ENCODE measurements at regions not wholly inside any gene's neighbourhood (a gene's known extent, or its start where the extent isn't known, plus 50 kb on each side); places are given as distances from the start of the nearest gene placed in this dataset.

GRCh38 chr15:55003965-55004873, 192.5 kb downstream of the RSL24D1 start:
- H3K36me3 Mint-ChIP-seq: no peaks in the 10 kb centered on the region
- H3K27me3 Mint-ChIP-seq: no peaks in the 10 kb centered on the region
- H3K9me3 Mint-ChIP-seq: peaks cover 0 to 6% (median 2%) of the 10 kb centered on the region in 3 donors
- H3K4me1 Mint-ChIP-seq: no peaks in the 10 kb centered on the region
- H3K27ac Mint-ChIP-seq: no peak overlapping the region
- no peak overlapping the region for H3K4me3 Mint-ChIP-seq

GRCh38 chr15:54998661-54999060, 198.1 kb downstream of the RSL24D1 start:
- Mint-ChIP-seq H3K4me3 (no peak overlapping the region), H3K4me1 (no peaks in the 10 kb centered on the region), H3K27me3 (no peaks in the 10 kb centered on the region), H3K9me3 (peaks cover 0 to 16% (median 12%) of the 10 kb centered on the region in 3 donors), H3K27ac (no peak overlapping the region), H3K36me3 (no peaks in the 10 kb centered on the region)

- no peak overlapping the region for H3K27ac Mint-ChIP-seq
- H3K4me1 Mint-ChIP-seq: no peaks in the 10 kb centered on the region
- no peak overlapping the region for H3K4me3 Mint-ChIP-seq
- H3K27me3 Mint-ChIP-seq: no peaks in the 10 kb centered on the region
- H3K9me3 Mint-ChIP-seq: peaks cover 0 to 13% (median 7%) of the 10 kb centered on the region in 3 donors
- H3K36me3 Mint-ChIP-seq: peaks cover 1% of the 10 kb centered on the region
Observed at GRCh38 chr15:54990793-54991192, 205.9 kb downstream of the RSL24D1 start.

GRCh38 chr15:54987881-54988280, 208.9 kb downstream of the RSL24D1 start:
- peaks cover 1% of the 10 kb centered on the region for H3K36me3 Mint-ChIP-seq
- H3K27ac Mint-ChIP-seq: no peak overlapping the region
- no peaks in the 10 kb centered on the region for H3K27me3 Mint-ChIP-seq
- H3K4me3 Mint-ChIP-seq: no peak overlapping the region
- H3K4me1 Mint-ChIP-seq: no peaks in the 10 kb centered on the region
- peaks cover 0 to 11% (median 0%) of the 10 kb centered on the region in 3 donors for H3K9me3 Mint-ChIP-seq

- Mint-ChIP-seq H3K9me3 (peaks cover 0 to 8% (median 0%) of the 10 kb centered on the region in 3 donors), H3K27ac (no peak overlapping the region), H3K36me3 (no peaks in the 10 kb centered on the region)
Observed at GRCh38 chr15:54979964-54980363, 216.8 kb downstream of the RSL24D1 start.

GRCh38 chr15:54962637-54963036, 234.1 kb downstream of the RSL24D1 start:
- H3K27me3 Mint-ChIP-seq: no peaks in the 10 kb centered on the region
- no peak overlapping the region for H3K27ac Mint-ChIP-seq
- H3K4me3 Mint-ChIP-seq: no peak overlapping the region
- H3K36me3 Mint-ChIP-seq: peaks cover 6% of the 10 kb centered on the region
- no peaks in the 10 kb centered on the region for H3K4me1 Mint-ChIP-seq
- H3K9me3 Mint-ChIP-seq: peaks cover 4 to 23% (median 7%) of the 10 kb centered on the region in 3 donors

More at GRCh38 chr15:54979964-54980363, 216.8 kb downstream of the RSL24D1 start:
- Mint-ChIP-seq H3K4me3 (no peak overlapping the region), H3K27me3 (no peaks in the 10 kb centered on the region), H3K4me1 (no peaks in the 10 kb centered on the region)

- peaks cover 6% of the 10 kb centered on the region for H3K36me3 Mint-ChIP-seq
- H3K27ac Mint-ChIP-seq: no peak overlapping the region
- H3K27me3 Mint-ChIP-seq: no peaks in the 10 kb centered on the region
- no peak overlapping the region for H3K4me3 Mint-ChIP-seq
- no peaks in the 10 kb centered on the region for H3K4me1 Mint-ChIP-seq
- H3K9me3 Mint-ChIP-seq: peaks cover 2 to 13% (median 5%) of the 10 kb centered on the region in 3 donors
Observed at GRCh38 chr15:54960266-54960665, 236.5 kb downstream of the RSL24D1 start.

GRCh38 chr15:54941417-54941816, 255.3 kb downstream of the RSL24D1 start:
- Mint-ChIP-seq H3K36me3 (no peaks in the 10 kb centered on the region), H3K9me3 (peaks cover 0 to 5% (median 1%) of the 10 kb centered on the region in 3 donors), H3K4me3 (no peak overlapping the region), H3K27me3 (peaks cover 2% of the 10 kb centered on the region), H3K4me1 (no peaks in the 10 kb centered on the region), H3K27ac (no peak overlapping the region)

GRCh38 chr15:54917312-54917711, 279.4 kb downstream of the RSL24D1 start:
- Mint-ChIP-seq H3K27me3 (no peaks in the 10 kb centered on the region), H3K36me3 (no peaks in the 10 kb centered on the region), H3K4me1 (no peaks in the 10 kb centered on the region), H3K27ac (no peak overlapping the region), H3K9me3 (peaks cover 1 to 15% (median 6%) of the 10 kb centered on the region in 3 donors), H3K4me3 (no peak overlapping the region)

GRCh38 chr15:54915380-54915779, 281.4 kb downstream of the RSL24D1 start:
- Mint-ChIP-seq H3K36me3 (no peaks in the 10 kb centered on the region), H3K4me3 (no peak overlapping the region), H3K4me1 (no peaks in the 10 kb centered on the region), H3K27me3 (no peaks in the 10 kb centered on the region), H3K27ac (no peak overlapping the region), H3K9me3 (peaks cover 2 to 5% (median 5%) of the 10 kb centered on the region in 3 donors)

GRCh38 chr15:54884312-54884711, 312.4 kb downstream of the RSL24D1 start:
- H3K4me1 Mint-ChIP-seq: peaks cover 0 to 2% (median 0%) of the 10 kb centered on the region in 3 donors
- H3K9me3 Mint-ChIP-seq: peaks cover 5 to 29% (median 6%) of the 10 kb centered on the region in 3 donors
- H3K4me3 Mint-ChIP-seq: no peak overlapping the region
- no peaks in the 10 kb centered on the region for H3K36me3 Mint-ChIP-seq
- no peaks in the 10 kb centered on the region for H3K27me3 Mint-ChIP-seq
- H3K27ac Mint-ChIP-seq: no peak overlapping the region

GRCh38 chr15:54859982-54860381, 336.8 kb downstream of the RSL24D1 start:
- H3K36me3 Mint-ChIP-seq: no peaks in the 10 kb centered on the region
- H3K27me3 Mint-ChIP-seq: no peaks in the 10 kb centered on the region
- no peaks in the 10 kb centered on the region for H3K4me1 Mint-ChIP-seq
- peaks cover 7 to 34% (median 11%) of the 10 kb centered on the region in 3 donors for H3K9me3 Mint-ChIP-seq
- H3K27ac Mint-ChIP-seq: no peak overlapping the region
- no peak overlapping the region for H3K4me3 Mint-ChIP-seq

- H3K27me3 Mint-ChIP-seq: no peaks in the 10 kb centered on the region
- no peak overlapping the region for H3K4me3 Mint-ChIP-seq
- no peaks in the 10 kb centered on the region for H3K36me3 Mint-ChIP-seq
- H3K9me3 Mint-ChIP-seq: peaks cover 4 to 17% (median 6%) of the 10 kb centered on the region in 3 donors
- H3K27ac Mint-ChIP-seq: no peak overlapping the region
- H3K4me1 Mint-ChIP-seq: no peaks in the 10 kb centered on the region
Observed at GRCh38 chr15:54854667-54855066, 342.1 kb downstream of the RSL24D1 start.

- H3K27ac Mint-ChIP-seq: no peak overlapping the region
- H3K4me3 Mint-ChIP-seq: no peak overlapping the region
- H3K27me3 Mint-ChIP-seq: no peaks in the 10 kb centered on the region
- no peaks in the 10 kb centered on the region for H3K4me1 Mint-ChIP-seq
- peaks cover 0 to 9% (median 0%) of the 10 kb centered on the region in 3 donors for H3K9me3 Mint-ChIP-seq
- H3K36me3 Mint-ChIP-seq: no peaks in the 10 kb centered on the region
Observed at GRCh38 chr15:54850101-54850500, 346.6 kb downstream of the RSL24D1 start.

GRCh38 chr15:54843006-54843405, 353.7 kb downstream of the RSL24D1 start:
- Mint-ChIP-seq H3K36me3 (peaks cover 3% of the 10 kb centered on the region), H3K27me3 (no peaks in the 10 kb centered on the region), H3K9me3 (peaks cover 0 to 5% (median 2%) of the 10 kb centered on the region in 3 donors), H3K4me3 (no peak overlapping the region), H3K27ac (no peak overlapping the region), H3K4me1 (no peaks in the 10 kb centered on the region)
